Embryonic facial prominence (tissue), 1 donor: ENCODE measurements at regions not wholly inside any gene's neighbourhood (a gene's known extent, or its start where the extent isn't known, plus 50 kb on each side); places are given as distances from the start of the nearest gene placed in this dataset.
"Not testable (repeated sequence)": the region's sequence is repeated elsewhere in the genome, so short reads cannot be mapped to it uniquely, and the experiment has no call there.

ENCODE experiments used
- DNase-seq: peaks from one replicate; pipeline ENCODE4 v3.0.0-alpha.2; 2016; ENCODE audit errors: extremely low spot score

DNA sequence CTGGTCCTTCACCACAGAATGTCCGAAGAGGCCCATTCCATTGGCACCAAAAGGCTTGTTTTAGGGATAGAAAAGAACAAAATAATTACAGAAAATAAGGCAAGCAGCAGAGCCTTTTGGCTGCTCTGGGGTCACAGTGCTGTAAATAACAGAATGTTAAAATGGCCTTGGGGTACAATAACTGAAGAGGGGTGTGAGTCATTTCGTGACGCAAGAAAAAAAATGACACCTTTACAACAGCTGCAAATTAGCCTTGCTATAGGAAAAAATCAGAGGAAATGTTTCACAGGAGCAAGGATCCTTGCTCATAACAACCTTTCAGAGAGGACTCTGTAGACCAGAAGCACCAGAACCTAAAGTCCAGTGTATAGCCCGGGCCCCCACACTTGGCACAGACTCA, 483.4 kb downstream of the OMA1 start:
- DNase-seq, result no peak

DNA sequence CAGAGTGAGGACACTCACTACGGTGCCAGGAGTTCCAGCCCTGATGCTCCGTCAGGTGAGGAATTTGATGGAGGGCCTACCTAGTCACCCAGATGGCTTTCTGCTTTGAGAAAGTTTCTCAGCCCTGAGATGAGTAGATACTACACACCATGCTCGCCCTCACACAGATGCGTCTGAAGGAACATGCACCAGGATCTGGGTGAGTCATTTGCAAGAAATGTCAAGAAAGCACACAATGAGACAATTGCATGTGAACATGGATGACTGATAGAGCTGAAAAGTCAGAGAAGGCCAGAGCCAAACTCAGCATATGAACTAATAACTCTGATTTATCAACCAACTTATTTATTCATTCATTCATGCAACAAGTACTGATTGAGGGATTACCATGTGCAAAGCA, 483.9 kb downstream of the OMA1 start:
- no peak for DNase-seq

DNA sequence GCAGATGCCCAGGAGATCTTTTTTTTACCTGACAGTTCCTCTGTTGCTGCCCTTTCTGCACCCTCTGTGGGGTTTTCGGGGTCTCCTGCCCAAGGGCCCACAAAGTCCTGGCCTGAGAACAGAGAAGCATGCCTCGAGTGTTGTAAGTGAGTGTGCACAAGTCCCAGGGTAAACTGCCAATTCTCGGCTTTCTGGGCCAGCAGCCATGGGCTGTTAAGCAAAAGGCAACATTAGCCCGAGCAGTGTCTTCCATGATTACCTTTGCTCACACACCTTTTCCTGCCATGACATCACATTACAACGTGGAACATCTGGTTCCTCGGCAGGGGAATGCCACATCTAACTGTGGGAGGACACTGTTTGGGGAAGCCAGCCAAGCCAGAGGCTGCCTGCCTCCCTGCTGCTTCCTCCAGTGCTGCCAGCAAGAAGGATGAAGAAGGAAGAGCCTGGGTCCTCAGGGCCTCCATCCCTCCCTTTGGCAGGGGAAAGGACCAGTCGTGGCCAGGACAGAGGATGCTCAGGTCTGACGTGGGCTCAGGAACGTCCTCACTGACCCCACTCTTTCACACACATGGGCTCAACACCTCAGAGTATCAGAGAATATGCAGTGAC, 485.9 kb downstream of the OMA1 start:
- no peak for DNase-seq

DNA sequence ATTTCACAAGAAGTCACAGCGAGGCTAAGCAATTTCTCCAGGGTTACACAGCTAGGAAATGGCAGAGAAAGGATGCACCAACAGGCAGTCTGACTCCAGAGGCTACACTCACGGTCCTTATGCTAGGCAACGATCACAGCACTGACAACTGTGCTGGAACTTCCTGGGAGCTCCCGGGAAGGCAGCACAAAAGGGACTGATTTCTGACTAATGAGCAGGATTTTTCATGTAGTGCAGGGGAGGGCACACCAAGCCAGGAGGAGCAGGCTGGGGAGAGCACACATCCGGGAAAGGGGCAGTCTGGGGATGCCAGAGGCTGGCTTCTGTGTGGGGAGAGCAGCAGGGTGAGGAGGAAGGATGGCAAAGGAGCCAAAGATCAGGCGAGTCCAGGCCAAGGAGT, 486.7 kb downstream of the OMA1 start:
- DNase-seq, result no peak

DNA sequence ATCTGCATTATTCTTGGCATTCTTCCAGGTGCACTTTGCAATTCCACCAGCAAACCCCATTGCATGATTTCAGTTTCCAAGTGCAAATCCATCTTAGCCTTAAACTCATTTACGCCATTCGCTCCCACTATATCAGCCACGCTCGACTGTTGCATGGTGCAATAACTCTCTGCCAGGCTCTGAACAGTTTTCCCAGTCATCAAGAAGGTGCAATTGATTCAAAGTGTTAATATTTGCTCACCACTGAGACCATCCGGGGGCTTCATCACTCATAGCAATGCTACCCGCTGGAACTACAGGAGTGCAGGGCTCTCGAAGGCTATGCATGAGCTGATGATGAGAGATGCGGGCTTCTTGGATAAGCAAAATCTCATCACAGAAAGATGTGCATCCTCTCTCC, 488.2 kb downstream of the OMA1 start:
- no peak for DNase-seq

DNA sequence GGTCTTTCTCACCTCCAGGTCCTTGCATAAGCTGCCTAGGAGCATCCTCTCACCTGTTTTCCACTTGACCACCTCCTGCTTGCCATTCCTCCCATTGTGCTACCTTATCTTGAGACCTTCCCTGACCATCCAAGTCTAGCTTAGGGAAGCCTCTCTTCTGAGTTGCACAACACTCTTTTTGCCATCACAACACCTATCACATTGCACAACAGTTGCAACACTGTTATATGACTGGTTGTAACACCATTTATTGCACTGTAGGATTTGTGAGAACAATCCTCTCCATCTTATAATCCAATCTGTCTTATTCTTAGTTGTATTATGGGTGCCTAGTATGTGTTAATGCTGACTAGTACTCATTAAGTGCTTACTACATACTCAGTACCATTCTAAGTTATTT, 488.7 kb downstream of the OMA1 start:
- no peak for DNase-seq

DNA sequence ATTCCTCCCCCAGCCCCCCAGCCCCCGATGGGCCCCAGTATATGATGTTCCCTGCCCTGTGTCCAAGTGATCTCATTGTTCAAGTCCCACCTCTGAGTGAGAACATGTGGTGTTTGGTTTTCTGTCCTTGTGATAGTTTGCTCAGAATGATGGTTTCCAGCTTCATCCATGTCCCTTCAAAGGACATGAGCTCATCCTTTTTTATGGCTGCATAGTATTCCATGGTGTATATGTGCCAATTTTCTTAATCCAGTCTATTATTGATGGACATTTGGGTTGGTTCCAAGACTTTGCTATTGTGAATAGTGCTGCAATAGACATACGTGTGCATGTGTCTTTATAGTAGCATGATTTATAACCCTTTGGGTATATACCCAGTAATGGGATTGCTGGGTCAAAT, 495.3 kb downstream of the OMA1 start:
- DNase-seq, result not testable (repeated sequence)

DNA sequence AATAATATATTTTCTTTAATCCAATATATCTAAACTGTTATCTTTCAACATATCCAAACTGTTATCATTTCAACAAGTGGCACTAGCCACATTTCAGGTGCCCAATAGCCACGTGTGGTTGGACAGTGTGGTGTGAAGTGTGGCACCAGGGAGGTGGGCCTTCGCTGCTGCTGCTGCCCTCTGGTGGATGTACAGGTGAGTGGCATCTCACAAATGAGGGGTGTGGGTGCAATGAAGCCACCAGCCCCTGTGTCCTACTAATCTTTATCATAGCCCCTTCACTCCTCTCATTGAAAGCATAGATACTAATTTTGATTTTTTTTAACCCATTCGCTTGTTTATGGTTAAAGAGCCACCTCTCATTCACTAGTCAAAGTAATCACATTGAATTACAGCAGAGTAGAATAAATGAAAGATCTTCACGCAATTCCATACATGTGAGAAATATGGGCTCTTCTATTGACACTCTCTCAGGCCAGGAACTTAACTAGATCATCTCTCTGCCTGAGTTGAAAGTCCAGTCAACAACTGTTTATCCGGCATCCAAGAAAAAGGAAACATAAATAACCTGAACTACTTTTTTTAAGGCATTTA, 499.2 kb downstream of the OMA1 start:
- no peak for DNase-seq

DNA sequence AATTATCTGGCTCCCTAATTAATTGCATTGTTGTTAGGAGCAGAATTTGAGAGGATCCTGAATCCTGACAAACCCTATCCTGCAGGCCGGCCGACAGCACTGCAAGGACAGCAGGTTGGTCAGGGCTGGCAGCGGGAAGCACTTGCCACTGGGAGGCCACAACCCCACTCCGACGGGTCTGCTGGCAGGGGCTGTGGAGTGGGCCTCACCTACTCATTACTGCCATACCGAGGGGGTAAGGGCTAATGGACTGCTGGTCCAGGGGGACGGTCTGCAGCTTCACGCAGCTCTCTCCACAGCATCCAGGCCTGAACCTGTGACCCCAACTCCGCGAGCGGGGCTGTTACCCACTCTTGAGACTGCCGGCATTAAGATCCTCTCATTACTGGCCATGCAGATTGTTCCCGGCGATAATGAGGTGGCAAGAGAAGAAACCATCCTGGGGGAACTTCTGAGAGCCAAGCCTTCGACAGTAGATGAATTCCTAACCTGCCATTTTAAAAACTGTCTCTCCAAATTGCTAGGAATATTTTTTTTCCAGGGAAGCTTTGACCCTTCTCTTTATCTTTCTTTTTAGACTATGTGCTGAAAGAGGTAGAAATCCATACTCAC, 501.3 kb downstream of the OMA1 start:
- no peak for DNase-seq

DNA sequence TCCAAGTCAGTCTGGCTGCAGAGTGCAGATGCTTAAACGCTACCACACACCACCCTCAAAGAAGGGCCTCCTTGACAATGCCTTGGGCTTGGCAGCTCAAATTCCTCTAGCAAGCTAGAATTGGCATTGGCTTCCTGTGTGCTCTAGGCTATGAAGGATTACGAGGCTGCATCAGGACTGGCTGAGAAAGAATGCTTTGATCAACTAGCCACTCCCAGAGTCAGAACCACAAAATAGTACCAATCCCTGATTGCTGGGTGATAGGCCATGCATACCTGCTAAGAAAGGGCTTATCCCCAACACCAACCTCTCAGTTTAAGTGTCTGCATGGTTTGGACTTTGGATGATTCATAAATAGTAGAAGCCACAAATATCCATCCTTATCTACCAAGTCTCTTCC, 504.9 kb downstream of the OMA1 start:
- no peak for DNase-seq

DNA sequence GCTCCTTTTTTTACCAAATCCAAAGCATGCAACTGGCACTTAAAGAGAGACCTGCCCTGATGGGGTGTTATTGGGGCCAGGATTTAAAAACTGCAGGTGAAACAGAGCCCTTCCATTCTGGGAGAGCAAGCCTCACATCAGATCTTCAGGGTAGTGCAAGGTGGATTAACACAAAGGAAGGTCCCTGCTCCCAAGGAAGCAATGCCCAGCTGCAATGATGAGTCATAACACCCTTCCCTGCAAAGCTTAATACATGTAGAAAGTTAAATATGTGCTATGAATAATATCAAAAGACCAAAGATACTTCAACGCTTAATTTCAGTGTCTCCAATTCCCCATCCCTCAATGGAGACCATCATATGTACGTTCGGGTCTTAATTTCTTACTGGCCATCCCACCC, 508.0 kb downstream of the OMA1 start:
- no peak for DNase-seq

DNA sequence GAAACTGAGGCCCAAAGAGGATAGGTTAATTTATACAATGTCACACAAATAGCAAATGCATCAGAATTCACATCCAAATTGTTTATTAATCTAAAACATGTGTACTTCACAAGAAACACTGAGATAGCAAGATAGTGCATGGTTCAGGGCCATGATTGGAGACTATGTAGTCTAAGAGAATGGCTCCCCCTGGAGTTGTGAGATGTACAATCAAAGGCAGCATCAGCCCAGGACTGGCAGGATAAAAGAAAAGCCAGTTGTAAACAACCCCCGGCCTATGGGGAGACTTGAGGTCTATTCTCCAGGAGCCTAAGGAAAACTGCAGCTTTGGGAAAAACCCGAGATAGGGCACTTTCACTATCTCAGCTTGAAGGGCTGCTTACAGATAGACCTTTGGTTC, 511.0 kb downstream of the OMA1 start:
- DNase-seq, result no peak

DNA sequence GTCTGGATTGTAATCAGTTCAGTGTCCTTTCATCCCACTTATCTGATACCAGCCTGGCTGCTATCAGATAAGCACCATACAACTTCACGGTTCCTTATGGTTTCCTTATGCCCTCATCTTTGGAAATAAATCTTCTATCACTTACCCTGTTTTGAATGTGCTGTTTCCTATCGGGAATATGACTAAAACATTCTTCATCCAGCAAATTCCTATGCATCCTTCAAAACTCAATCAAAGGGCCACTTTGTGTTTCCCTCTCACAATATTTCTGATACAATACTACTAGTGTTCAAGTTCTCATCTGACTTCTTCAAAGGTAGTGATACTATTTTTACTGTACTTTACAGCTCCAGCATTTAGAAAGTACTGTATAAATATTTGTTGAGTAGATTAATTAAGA, 513.2 kb downstream of the OMA1 start:
- no peak for DNase-seq

DNA sequence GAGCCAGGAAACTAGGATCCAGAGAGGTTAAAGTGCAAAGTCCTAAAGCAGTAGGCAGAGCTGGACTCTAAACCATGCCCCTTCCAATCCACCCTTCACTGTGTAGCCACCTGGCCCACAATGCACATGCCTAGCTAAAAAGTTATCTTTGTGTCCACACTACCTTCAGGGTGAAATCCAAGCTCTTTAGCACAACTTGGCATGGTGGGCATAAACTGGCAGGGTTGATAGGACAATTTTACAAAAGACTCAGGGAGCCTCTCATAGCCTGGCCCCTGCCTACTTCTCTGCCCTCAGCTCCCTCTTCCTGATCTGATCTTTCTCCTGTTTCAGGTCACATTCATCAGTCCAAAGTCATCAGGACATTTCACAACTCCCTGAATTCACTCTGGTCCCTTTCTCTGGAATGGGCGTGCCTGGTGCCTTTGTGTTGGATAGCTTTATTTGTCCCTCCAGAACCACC, 513.9 kb downstream of the OMA1 start:
- no peak for DNase-seq

DNA sequence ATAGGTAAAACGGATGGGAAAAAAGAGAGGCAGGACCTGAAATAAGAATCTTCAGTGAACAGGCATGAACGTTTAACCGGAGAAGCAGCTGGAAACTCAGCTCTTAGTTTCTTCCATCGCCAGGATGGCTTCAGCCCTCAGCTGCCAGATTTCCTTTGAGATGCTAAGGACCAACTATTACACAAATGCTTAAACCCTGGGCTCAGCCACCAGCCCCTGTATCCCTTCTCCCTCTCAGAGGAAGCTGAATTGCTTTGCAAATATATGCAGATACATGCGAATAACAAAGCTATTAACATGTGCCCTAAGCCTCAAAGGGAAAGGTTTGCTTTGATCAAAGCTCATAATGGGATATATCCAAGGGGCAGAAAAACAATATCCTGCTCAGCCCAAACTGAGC, 515.1 kb downstream of the OMA1 start:
- no peak for DNase-seq

DNA sequence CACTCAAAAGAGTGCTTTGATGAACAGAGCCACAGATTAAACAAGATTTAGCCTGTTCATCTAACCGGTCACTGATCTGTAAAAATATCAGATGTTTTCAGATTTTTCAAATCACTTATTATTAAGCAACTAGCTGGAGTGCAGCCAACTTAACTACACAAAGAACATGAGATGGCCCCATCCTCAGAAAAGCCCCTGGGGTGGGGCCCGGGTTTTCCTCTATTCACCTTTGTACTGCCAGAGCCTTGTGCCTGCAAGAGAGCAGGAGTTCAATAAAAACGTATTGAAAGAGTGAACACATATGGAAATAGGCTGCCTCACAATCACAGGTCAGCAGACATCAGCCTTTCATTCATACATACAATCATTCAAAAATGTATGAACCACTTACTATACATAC, 516.1 kb downstream of the OMA1 start:
- no peak for DNase-seq

DNA sequence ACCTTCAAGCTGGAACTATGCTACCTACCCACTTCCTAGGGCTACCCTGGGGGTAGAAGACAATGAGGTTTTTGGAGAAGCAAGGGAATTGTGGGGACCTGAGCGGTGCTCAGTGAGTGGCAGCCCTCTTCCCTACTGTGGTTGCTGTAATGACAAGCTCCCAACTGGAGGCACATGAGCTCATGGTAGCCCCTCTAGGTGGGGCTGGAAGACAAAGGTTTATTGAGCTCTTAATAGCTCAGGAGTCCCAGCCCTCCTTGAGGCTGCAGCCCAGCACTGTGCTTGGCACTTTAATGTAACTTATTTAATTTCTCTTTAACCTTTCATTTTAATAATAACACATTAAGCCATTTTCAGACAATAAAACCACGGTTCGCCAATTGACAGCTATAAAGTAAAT, 528.9 kb downstream of the OMA1 start:
- DNase-seq, result no peak

DNA sequence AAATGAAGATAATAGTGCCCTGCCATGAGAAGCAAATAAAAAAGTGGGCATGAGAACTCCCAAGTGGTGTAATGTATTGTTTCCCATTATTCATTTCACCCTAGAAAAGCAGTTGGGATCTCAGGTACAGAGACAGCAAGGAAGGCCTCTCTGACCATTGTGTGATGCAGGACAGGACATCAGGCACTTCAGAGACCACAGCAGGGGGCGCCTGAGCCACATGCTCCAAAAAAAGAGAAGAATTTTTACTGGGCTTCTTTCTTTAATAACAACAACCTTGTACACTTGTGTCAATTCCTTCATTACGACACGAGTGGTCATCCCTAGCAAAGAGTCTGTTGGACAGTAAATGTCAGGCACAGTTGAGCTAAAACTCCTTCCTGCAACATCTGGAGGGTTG, 533.3 kb downstream of the OMA1 start:
- DNase-seq, result no peak

DNA sequence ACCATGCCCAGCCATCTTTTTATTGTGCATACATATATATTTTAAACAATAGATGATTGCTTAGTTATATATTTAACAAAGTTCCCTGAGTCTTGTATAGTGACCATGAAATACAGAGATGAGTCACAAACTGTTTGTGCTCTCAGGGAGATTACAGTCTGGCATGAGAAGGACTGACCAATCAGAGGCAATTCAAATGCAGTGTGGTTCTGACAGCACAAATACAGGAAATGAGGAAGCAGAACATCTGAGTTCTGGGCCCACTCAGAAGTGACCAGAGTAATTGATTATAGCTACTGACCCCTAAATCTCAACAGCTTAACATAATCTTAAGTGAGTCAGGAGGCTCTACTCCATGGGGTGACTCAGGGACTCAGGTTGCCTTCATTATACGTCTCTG, 534.5 kb downstream of the OMA1 start:
- DNase-seq, result no peak

DNA sequence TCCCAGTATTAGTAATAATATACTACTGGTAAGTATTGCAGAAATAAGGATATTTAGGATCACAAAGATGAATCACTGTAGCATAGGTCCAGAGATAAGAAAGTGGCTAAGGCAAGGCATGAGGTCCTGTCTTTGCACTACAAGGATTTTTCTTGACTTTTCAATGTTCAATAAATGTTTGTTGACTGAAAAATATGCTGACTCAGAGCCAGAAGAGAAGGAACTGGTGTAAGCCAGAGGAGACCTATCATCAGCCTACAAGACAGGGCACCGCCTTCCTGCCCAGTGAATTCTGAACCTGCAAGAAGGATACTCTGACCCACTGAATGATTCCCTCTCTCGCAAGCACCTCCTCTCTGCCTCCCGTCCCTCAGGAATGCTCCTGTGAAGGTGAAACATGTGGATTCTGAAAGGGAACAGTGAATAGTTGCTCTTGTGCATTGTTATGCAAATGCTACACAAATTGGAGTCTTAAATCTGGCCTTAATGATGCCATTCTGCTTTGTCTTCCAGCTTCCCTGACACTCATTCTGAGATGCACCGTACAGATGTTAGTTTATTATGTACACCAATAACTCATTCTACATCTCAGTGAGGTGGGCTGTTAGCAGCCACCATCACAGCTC, 540.0 kb downstream of the OMA1 start:
- DNase-seq, result no peak

DNA sequence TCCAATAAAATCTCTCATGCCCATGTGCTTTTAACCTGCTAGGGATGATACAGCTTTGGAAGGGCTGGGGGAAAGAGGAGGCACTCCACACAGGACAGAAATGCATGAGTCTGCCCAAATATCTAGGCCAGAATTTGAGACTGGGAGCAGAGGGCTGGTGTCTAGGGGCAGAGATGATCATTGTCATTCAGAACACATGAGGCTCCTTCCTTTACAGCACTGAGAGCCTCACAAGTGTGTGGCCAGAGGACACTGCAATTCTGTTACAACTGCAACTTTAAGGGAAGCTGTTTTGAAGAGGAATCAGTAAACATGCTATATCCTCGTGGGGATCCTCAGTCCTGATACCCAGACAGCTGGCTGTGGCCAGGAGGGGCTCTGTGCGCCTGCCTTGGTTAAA, 541.3 kb downstream of the OMA1 start:
- DNase-seq, result no peak

DNA sequence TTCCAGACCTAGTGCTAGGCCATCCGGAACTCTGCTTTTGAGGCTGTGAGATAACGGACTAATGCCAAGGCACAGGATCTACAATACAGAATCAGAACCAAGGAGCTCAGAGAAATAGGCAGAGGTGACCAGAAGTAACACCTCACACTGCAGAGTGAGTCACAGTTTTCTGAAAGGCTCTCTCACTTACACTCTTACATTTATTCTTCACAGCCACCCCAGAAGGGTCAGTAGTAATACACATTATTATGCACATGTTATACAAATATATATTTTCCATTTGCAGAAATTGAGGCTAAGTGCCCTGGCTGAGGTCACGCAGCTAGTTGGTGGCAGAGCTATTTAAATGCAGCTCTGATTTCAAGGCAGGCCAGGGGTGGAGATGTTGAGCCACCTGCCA, 542.5 kb downstream of the OMA1 start:
- DNase-seq, result no peak

DNA sequence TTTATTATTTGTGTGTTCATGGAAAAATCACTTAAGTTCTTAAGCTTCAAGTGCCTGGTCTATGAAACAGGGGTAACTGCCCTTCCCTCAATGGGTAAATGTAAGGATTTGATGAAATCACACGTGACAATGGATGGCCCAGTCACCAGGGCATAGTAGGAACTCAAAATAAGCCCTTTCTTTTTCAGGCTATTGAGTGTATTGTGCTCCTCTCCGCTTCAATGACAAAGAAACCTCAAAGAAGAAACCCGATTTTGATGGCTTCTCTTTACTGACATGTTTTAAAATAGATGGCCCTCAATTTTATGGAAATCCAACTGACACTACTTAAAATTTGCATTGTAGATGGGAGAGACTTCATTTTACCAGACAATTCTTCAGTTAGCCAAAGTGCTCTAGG, 543.5 kb downstream of the OMA1 start:
- DNase-seq, result no peak
